ENCODE measurements at regions not wholly inside any gene's neighbourhood (a gene's known extent, or its start where the extent isn't known, plus 50 kb on each side); places are given as distances from the start of the nearest gene placed in this dataset.
"Not testable (repeated sequence)": the region's sequence is repeated elsewhere in the genome, so short reads cannot be mapped to it uniquely, and the experiment has no call there.

DNA sequence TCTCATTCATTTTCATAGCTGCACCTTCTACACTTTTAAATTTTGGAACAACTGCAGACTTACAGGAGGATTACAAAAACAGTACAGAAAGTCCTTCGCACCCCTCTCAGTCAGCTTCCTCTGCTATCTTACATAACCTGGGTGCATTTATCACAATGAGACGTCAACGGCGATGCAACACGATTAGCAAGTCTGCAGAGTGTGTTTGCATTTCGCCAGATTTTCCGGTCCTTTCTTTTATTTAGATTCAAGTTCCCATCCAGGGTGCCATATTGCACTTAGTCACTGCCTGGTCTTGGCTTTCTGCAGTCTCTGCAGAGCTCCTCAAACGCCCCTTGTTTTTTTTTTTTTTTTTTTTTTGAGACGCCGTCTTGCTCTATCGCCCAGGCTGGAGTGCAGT is 85.9 kb downstream of the ASMT start:
- no peak for DNase-seq (ENCODE audit: low read depth in 2 of 2)

DNA sequence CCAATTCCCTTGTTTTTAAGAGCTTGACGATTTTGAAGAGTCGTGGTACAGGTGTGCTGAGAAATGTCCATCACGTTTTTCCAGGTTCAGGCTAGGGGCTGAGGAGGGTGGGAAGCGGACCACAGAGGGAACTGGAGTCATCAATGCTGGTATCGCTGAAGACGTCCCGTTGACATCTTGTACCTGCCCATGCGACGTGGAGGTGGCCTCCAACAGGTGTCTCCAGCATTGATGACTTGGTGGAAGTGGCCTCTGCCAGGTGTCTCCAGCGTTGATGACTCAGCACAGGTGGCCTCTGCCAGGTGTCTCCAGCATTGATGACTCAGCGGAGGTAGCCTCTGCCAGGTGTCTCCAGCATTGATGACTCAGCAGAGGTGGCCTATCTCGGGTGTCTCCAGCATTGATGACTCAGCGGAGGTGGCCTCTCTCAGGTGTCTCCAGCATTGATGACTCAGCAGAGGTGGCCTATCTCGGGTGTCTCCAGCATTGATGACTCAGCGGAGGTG is 86.6 kb downstream of the ASMT start:
- DNase-seq (ENCODE audit: low read depth in 2 of 2): not testable (repeated sequence)

DNA sequence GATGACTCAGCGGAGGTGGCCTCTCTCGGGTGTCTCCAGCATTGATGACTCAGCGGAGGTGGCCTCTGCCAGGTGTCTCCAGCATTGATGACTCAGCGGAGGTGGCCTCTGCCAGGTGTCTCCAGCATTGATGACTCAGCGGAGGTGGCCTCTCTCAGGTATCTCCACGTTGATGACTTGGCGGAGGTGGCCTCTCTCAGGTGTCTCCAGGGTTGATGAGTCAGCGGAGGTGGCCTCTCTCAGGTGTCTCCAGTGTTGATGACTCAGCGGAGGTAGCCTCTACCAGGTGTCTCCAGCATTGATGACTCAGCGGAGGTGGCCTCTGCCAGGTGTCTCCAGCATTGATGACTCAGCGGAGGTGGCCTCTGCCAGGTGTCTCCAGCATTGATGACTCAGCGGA is 87.3 kb downstream of the ASMT start:
- DNase-seq (ENCODE audit: low read depth in 2 of 2): not testable (repeated sequence)

DNA sequence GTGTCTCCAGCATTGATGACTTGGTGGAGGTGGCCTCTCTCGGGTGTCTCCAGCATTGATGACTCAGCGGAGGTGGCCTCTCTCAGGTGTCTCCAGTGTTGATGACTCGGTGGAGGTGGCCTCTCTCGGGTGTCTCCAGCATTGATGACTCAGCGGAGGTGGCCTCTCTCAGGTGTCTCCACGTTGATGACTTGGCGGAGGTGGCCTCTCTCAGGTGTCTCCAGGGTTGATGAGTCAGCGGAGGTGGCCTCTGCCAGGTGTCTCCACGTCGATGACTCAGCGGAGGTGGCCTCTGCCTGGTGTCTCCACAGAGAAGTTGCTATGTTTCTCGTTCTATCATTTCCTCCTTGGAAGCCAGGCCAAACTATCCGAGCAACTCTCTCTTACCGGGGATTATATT is 87.7 kb downstream of the ASMT start:
- not testable (repeated sequence) for DNase-seq (ENCODE audit: low read depth in 2 of 2)

DNA sequence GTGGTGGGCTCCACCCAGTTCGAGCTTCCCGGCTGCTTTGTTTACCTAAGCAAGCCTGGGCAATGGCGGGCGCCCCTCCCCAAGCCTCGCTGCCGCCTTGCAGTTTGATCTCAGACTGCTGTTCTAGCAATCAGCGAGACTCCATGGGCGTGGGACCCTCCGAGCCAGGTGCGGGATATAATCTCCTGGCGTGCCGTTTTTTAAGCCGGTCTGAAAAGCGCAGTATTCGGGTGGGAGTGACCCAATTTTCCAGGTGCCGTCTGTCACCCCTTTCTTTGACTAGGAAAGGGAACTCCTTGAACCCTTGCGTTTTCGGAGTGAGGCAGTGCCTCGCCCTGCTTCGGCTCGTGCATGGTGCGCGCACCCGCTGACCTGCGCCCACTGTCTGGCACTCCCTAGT is 94.4 kb downstream of the ASMT start:
- not testable (repeated sequence) for DNase-seq (ENCODE audit: low read depth in 2 of 2)

DNA sequence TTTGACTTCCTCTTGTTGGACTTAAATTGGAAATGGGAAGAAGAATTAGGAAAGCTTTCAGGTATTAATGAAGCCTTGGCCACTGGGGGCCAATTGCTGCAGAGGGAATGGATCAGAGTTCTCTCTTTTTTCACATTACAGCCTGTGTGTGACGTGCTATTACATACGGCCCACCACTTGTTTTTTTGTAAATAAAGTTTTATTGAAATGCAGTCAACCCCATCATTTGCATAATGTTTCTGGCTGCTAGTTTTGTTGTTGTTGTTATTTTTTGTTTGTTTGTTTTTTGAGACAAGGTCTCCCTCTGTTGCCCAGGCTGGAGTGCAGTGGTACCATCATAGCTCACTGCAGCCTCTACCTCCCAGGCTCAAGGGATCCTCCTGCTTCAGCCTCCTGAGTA is 98.4 kb downstream of the ASMT start:
- no peak for DNase-seq (ENCODE audit: low read depth in 2 of 2)

DNA sequence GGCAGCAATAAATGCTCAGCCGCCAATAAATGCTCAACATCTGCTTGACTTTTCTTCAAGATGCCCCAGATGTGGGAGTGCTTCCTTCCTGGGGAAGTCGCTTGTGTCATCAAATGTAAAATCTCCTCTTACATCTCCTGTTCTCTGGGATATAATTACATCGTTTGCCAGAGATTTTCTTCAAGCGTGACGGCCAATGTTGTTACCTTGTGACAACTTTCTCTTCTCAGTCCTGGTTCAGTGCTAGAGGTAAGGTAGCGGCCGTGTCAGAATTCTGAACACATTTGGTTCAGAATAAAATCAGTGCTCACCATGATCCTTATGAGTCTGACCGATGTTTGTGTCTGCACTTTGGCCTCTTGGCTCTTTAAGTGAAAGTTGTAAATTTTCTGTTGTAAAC is 102.5 kb downstream of the ASMT start:
- DNase-seq (ENCODE audit: low read depth in 2 of 2): no peak

DNA sequence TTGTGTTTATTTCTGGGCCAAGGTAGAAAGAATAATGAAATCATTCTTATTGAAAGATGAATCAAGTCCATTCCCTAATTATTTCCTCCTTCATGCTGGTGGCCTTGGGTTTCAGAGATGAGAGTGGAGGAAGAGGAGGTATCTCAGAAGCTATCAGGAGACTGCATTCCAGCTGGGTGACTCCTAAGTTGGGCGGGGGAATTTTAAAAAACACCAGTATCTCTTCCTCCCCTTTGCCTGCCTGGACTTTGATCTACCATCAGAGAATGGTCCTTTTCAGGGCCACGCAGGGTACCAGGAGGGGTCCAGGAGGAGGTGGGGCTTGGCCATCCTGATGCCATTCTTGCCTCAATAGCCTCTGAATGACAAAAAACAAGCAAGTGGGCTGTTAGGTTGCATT is 104.4 kb downstream of the ASMT start:
- no peak for DNase-seq (ENCODE audit: low read depth in 2 of 2)

DNA sequence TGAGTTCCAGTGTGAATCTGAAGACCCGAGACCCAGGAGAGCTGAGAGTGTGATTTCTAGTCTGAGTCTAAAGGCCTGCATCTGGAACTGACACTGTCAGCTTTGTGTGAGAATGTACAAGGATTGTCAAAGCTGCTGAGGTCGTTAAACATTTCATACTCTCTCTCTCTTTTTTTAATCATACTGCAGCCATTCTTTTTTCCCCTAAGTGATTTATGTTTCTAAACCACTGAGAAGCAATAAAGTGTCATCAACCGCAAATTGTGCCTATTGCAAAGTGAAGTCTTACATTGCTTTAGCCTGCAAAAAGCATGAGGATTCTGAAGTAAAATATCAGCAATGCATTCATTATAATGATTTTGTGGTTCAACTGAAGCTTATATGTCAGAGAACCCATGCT is 106.0 kb downstream of the ASMT start:
- DNase-seq (ENCODE audit: low read depth in 2 of 2): no peak

DNA sequence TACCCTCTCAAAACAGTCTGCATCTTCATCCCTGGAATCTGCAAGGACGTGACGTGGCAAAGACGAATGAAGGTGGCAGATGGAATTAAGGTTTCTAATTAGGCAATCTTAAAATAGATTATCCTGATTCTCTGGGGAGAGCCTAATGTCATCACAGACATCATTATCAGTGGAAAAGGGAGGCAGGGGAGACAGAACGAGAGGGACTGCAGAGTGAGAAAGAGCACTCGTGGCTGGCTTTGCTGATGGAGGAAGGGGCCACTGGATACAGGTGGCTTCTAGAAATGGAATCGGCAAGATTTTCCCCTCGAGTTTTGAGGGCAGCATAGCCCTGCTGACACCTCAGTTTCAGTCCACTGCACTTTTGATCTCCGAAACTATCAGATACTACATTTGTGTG is 110.6 kb downstream of the ASMT start:
- no peak for DNase-seq (ENCODE audit: low read depth in 2 of 2)

DNA sequence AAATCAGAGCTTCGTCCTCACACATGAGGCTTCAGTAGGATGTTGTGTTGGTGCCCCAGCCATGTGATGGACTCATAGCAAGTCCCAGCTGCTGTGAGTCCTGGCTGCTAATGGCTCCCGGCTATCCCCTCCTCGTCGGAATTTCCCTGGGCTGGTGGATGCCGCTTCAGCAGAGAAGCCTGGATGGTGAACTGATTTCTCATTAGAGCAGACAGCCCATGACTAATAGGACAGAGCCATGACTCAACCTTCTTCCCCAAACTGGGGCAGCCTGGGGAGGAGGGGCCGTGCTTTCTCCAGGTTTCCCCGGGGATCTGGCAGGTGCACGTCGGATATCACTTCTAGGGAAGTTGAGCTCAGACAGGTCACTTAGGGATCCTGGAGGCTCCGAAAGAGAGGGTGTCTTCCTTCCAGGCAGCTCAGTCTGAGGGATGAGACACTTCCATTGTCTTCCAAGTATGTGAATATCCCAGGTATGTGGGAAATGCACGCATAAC is 112.7 kb downstream of the ASMT start:
- no peak for DNase-seq (ENCODE audit: low read depth in 2 of 2)

DNA sequence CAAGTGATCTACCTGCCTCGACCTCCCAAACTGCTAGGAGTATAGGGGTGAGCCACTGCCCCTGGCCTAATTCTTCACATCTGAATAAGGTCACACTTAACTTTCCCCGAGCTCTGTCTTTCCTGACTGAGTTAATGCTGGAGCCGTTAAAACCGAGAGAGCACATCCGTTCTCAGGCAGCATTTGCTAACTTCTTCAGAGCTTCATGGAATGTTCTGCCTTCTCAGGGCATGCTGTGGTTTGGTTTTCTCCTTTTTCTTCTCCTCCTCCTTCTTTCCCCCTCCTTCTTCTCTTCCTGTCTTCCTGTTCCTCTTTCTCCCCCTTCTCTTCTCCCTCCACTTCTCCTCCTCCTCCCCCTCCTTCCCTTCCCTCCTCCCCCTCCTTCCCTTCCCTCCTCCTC is 119.9 kb downstream of the ASMT start:
- DNase-seq (ENCODE audit: low read depth in 2 of 2): no peak

DNA sequence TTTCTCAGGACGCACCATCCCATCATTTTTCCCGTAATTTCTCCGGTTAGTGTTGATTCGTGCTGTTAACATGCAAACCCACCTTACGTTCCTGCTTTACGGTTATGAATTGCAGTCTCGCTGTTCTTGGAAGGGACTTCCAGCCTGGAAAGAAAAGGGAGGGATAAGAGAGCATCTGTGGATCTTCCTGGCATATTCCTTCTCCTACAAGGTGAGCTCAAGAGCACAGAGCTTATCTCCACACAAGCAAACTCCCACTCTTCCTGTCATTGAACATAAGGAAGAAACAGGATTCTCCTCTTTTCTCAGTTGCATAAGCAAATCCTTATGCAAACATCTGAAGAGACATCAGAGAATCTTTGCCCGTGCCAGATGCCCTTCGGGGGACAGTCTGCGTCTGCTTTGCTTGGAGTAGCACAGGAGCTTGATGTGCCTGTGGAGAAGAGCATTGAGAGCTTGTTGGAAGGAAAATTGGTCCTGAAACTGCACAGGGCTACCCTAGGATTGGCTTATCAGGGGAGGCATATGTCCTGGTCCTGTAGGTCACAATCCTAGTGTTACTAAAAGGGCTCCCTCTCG is 127.0 kb downstream of the ASMT start:
- no peak for DNase-seq (ENCODE audit: low read depth in 2 of 2)

DNA sequence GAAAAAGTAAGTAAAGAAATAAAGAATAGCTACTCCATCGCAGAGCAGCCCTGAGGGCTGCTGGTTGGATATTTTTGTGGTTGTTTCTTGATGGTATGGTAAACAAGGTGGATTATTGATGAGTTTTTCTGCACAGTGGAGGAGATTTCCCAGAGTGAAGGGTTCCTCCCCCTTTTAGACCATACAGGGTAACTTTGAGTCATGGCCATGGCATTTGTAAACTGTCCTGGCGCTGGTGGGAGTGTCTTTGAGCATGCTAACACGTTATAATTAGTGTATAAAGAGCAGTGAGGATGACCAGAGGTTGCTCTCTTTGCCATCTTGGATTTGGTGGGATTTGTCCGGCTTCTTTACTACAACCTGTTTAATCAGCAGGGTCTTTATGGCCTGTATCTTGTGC is 128.2 kb downstream of the ASMT start:
- DNase-seq (ENCODE audit: low read depth in 2 of 2): no peak

DNA sequence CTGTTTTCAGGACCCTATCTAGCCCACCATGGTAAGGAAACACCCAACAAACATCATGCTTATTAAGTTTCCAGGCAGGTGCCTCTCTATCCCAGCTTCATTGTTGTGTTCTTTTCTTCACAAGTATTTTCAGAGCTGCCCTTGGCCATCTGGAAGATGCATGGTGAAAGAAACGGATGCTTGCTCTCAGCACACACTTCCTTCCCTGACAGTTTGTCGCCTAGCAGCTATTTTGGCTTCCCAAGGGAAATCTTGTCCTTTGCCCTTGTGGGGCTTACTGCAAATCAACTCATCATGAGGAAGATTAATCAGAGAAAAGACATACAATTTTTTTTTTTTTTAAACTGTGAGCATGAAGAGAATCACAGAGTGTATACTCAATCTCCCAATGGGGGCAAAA is 128.8 kb downstream of the ASMT start:
- DNase-seq (ENCODE audit: low read depth in 2 of 2): no peak

DNA sequence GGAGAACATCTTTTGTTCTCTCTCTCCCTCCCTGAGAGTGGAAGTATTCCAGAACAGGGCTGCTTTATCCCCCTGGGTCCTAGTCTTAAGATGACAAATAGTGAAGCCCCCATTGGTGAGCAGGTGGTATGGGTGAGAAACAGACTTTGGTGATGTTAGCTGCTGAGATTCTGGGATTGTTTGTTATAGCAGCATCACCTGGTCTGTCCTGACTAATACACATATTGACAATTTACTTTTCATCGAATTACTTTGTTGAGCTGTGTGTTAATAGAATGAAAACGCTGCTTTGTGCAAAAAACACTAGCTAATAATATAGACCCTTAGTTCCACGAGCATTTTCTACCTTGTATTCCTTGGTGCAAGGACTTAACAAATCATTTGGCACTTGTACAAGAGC is 133.5 kb downstream of the ASMT start:
- DNase-seq (ENCODE audit: low read depth in 2 of 2): no peak

DNA sequence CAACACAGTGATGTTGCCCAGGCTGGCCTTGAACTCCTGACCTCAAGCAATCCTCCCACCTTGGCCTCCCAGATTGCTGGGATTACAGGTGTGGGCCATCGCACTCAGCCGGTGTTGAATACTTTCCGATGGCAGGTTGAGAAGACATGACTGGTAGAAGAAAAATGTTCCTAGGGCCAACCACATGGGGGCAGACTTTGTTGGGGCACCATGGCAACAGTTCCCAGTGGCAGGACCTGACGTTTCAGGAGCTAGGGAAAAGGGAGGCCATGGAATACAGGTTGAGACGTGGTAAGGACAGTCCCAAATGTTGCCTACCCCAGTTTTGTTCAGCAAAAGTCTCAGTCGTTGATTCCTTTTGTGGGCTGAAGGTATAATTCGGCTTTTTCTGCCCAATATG is 134.6 kb downstream of the ASMT start:
- DNase-seq (ENCODE audit: low read depth in 2 of 2): no peak

DNA sequence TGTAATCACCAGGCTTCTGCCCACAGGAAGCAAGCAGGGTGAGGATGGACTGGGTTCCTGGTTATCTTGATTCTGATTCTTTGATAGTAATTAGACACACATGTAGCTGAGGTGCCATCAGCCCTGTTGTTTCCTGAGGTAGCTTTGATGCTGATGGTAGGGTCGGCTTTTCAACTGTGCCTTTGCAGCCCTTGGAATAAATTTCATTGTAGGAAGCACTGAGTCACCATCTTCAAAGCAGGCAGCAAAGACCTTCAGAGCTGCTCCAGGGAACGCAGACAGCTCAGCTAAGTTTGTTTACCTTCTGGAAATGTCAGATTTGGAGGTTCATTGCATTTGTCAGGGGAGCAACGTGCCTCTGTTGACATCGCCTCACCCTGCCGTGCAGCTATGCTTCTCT is 135.4 kb downstream of the ASMT start:
- DNase-seq (ENCODE audit: low read depth in 2 of 2): no peak

DNA sequence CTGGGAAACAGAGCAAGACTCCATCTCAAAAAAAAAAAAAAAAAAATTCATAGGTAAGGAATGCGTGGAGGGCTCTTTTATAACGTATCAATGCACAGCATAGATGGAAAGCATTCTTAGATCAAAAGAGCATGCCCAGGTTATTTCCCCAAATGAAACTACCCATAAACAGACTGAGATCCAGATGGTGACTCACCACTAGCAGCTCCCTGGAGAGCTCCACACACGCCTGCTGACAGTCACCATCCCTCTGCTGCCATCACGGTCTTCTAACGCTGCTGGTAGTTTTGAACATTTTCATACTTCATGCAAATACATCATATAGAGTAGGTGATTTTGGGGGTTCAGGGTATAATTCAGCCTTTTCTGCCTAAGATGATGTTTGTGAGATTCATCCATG is 136.9 kb downstream of the ASMT start:
- no peak for DNase-seq (ENCODE audit: low read depth in 2 of 2)

DNA sequence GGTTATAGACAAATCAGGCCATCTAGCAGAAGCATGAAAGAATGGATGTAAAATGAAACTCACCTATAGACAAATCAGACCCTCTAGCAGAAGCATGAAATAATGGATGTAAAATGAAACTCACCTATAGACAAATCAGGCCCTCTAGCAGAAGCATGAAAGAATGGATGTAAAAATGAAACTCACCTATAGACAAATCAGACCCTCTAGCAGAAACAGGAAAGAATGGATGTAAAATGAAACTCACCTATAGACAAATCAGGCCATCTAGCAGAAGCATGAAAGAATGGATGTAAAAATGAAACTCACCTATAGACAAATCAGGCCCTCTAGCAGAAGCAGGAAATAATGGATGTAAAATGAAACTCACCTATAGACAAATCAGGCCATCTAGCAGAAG is 137.9 kb downstream of the ASMT start:
- not testable (repeated sequence) for DNase-seq (ENCODE audit: low read depth in 2 of 2)

DNA sequence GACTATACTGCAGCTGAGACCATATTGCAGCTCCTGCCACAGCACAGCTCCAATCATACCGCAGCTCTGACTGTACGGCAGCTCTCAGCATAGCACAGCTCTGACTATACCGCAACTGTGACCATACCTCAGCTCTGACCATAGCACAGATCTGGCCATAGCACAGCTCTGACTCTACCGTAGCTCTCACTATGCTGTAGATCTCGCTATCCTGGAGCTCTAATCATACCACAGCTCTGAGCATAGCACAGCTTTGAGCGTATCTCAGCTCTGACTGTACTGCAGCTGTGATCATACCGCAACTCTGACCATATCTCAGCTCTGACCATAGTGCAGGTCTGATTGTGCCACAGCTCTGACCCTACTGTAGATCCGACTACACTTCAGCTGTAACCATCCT is 139.2 kb downstream of the ASMT start:
- peak; percentile 10 to 30 for DNase-seq (ENCODE audit: low read depth in 2 of 2)

DNA sequence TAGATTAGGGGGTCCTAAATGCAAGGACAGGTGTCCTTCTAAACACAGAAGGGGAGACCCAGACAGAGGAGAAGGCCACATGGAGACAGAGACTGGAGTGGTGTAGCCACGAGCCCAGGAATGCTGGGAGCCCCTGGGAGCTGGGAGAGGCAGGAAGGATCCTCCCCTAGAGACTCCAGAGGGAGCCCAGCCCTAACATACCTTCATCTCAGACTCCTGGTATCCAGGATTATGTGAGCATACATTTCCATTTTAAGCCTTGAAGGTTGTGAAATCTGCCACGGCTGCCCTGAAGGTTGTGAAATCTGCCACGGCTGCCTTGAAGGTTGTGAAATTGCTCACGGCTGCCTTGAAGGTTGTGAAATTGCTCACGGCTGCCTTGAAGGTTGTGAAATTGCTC is 148.4 kb downstream of the ASMT start:
- no peak for DNase-seq (ENCODE audit: low read depth in 2 of 2)

DNA sequence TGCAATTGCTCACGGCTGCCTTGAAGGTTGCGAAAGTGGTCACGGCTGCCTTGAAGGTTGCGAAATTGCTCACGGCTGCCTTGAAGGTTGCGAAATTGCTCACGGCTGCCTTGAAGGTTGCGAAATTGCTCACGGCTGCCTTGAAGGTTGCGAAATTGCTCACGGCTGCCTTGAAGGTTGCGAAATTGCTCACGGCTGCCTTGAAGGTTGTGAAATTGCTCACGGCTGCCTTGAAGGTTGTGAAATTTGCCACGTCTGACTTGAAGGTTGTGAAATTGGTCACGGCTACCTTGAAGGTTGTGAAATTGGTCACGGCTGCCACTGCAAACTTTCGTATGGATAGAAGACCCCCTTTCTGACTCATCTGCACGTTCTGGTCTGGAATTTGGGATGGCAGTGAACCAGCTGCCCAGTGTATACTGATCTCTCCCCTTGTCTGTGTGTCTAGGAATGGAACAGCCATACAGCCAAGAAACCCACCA is 150.1 kb downstream of the ASMT start:
- not testable (repeated sequence) for DNase-seq (ENCODE audit: low read depth in 2 of 2)

DNA sequence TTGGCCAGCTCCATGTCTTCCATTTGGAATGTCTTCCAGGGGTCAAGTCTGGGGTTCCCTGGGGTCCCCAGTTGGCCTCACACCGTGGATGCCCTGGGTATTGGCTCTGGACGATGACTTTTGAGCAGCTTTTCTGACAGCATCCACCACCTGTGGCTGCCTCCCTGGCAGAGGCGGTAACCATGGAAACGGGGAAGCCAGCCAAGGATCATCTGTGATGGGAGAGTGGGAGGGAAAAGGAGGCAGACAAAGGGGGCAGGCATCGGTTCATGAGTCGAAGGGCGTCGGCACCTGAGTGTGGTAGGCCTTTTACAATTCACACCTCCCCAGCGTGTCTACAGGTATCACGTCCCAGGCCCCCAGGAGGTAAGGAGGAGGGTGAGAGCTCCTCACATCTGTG is 152.2 kb downstream of the ASMT start:
- no peak for DNase-seq (ENCODE audit: low read depth in 2 of 2)

Measured in fibroblast of skin of left biceps (primary cell).